ENCODE measurements at regions not wholly inside any gene's neighbourhood (a gene's known extent, or its start where the extent isn't known, plus 50 kb on each side); places are given as distances from the start of the nearest gene placed in this dataset.

- TF ChIP-seq EZH2 (IDR thresholded peaks at IDR 0.05) (no peak), POLR2AphosphoS5 (IDR thresholded peaks at IDR 0.05; ENCODE audit: borderline replicate concordance, low read depth, low read length) (no peak), FOXP2 (optimal IDR thresholded peaks at IDR 0.05; ENCODE audit: control extremely low read depth, extremely low read length, insufficient read depth) (no peak)
Observed at GRCh38 chr2:185179743-185180142, 558.9 kb upstream of the FSIP2 start.

Data from SK-N-MC (cell line).